GM19035 (cell line): ENCODE measurements at regions not wholly inside any gene's neighbourhood (a gene's known extent, or its start where the extent isn't known, plus 50 kb on each side); places are given as distances from the start of the nearest gene placed in this dataset.

Experiments used
- ATAC-seq: cut with Tn5 transposase; IDR thresholded peaks from one replicate; pipeline ENCODE4 v1.9.1; 2021; ENCODE audit not compliant: unreplicated experiment

DNA sequence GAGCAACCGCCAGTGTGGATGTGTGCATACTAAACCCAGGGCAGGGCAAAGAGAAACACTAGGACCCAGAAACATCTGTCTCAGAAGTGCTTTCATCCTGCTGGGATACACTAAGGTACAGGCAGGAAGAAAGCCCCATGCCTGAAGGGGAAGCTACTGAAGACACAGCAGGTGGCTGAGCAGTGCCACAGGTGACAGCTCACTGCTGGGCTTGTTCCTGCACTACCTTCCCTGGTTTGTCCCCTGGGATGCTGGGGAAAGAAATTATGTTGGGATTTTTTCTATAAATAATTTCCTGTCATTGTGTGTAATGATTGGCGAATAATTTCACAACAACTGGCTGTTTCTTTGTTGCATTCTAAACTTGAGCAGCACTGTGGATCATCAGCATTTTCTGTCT lies 245.3 kb upstream of the RAB4A start:
- ATAC-seq, result no peak

- ATAC-seq, result no peak
Observed at GRCh38 chr1:229027158-229027557, 243.8 kb upstream of the RAB4A start.

DNA sequence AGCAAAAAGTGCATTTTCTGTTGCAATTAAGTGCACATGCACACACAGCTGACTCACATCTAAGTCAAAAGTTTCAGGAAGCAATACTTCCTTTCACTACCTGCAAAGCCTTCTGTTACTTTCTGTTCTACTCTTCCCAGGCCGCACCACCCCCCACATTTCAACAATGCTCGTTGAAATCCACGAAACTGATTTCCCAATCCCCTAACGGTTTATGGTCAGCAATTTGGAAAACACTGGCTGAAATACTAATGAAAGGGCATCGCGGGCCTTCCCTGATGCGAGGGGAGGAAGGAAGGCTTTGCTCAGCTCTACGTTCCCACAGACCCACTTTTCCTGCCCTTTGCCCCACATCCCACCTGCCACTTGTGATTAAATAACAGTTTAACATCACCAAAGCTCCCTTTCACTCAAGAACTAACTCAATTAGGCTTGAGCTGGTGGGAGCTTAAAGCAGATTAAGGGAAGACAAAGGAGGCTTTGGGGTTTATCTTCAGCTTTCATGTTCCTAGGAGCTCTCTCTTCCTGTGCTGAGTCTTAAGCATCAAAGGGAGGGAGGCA lies 243.2 kb upstream of the RAB4A start:
- no peak for ATAC-seq

GRCh38 chr1:229028544-229028943 lies 242.4 kb upstream of the RAB4A start:
- no peak for ATAC-seq

DNA sequence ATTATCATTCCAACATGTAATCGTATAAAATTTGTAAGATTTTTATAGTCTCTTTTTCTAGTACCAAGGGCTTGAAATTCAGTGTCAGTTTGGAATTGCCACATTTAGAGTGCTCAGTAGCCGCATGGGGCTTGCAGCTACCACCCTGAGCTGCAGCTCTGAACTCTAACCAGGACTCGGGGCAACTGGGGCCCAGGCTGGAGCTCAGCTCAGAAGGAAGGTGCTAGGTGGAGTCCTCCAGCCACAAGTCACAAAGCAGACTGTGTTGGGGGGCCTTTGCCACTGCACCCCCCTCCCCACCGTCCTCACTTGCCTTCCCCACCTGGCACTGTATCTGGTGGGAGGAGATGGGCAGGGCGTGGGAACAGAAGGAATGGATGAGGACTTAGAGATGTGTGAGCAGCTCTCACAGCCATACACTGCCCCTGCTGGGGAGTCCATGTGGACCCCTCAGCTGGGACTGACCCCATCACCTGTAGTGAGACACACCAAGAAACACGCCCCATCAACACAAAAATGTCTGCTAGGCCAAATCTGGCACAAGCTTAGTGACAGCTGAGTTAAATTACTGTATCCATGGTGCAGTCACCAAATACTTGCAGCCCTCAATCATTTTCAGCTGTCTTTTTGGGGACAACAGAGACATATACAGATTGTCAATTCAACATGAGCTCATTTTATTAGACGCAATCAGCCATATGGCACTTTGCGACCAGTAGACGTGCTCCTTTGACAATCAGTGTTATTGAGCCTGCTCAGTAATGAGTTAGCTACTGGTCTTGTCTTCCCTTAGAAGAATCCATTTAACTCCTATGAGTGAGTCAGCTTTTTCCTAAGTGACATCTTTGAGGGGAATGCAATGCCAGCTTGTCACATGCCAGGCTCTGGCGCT lies 241.7 kb upstream of the RAB4A start:
- no peak for ATAC-seq

- no peak for ATAC-seq
Observed at GRCh38 chr1:229029879-229030235, 241.1 kb upstream of the RAB4A start.

DNA sequence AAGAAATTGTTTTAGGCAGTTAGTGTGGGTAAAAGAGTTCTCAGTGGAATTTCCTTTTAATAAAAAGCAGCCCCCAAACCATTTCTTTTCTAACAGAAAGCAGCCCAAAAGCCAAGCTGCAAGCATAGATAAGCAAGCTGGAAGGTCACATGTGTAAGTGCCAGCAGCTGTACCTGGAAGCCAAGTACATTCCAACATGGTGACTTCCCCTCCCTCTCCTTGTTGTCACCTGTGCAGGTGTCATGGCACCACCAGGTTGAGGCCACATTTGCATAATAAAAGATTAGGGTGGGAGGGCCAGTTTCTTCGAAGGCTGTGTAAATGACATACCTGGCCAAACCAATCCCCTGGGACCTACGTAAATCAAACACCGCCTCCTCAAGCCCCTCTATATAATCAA lies 240.3 kb upstream of the RAB4A start:
- ATAC-seq, result no peak

- no peak for ATAC-seq
Observed at GRCh38 chr1:229031061-229031460, 239.8 kb upstream of the RAB4A start.

DNA sequence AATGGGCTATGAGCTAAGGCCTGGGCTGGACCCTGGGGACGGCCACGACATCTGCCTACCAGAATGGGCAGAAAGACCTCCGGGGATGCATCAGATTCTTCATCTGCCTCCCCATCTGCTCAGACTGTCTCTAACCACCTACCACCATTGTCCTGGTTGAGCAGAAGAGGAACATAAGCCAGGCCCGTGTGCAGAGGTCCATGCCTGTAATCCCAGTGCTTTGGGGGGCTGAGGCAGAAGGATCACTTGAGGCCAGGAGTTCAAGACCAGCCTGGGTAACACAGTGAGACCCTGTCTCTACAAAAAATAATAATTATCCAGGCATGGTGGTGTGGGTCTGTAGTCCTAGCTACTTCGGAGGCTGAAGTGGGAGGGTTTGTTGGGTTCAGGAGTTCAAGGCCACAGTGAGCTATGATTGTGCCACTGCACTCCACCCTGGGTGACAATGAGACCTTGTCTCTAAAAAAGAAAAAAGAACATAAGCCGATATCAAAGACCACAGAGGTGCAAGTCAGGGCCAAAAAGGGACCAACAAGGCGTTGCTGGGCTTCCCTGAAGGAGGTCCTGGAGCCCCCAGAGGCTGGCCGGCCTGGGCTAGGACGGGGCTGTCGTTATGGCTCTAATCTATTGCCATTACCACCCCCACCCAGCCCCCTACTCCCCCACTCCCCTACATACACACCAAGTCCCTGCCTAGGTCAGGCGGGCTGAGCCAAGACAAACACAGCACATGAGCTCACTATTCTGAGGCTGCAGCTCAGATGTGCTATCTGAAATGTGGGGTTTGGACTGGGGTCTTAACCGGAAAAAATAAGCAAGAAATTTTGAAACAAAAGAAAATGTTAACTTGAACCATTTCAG lies 239.2 kb upstream of the RAB4A start:
- ATAC-seq, result no peak

DNA sequence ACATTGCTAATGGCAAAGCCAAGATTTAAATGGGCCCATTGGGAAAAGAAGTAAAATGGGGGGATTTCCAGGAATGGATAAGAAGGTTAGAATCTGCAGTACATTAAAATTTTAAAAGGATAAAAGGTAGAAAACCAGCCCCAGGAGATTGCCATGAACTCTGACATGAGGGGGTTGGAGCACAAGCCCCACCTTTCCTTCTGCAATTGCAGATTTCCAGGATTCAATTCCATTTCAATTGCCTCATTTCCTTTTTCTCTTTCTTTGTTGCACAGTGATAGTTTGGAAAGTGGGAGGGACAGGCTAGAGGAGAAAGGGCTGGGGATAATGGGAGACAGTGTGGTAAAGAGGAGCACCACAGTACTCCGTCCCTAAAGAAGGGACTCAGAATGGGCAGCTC lies 238.5 kb upstream of the RAB4A start:
- no peak for ATAC-seq

DNA sequence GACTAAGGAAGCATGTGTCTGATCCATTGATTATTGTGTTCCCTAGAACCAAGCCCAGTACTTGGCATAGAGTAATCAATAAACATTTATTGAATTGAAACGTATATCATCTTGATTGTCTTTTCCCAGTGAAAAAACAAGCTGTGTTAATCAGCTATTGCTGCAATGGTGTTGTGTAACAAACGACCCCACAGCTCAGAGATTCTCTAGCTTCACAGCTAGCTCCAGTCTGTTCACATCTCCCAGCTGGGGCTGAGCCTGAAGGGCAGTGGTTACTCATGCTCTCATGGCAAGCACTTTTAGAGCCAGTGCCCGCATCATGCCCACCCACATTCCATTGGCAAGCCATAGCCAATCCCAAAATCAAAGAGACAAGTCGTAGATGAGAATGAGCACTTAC lies 237.4 kb upstream of the RAB4A start:
- no peak for ATAC-seq

DNA sequence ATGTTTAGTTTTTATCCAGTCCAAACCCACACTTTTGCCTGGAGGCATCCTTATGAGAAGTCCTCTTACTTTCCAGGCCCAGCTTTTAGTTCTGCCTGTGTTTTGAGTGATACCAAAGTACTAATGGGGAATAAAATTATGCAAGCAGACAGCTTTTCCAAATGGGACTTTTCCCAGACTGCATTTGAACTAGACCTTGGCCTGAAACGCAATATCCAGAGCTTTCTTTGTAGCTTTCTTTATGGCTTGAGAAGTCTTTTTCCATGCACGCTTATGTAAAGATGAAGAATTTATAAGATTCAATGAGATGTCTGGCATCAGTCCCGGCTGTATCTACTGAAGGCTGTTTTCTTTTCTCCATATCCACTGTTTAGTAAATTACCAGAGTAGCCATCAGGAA lies 236.6 kb upstream of the RAB4A start:
- ATAC-seq, result no peak

DNA sequence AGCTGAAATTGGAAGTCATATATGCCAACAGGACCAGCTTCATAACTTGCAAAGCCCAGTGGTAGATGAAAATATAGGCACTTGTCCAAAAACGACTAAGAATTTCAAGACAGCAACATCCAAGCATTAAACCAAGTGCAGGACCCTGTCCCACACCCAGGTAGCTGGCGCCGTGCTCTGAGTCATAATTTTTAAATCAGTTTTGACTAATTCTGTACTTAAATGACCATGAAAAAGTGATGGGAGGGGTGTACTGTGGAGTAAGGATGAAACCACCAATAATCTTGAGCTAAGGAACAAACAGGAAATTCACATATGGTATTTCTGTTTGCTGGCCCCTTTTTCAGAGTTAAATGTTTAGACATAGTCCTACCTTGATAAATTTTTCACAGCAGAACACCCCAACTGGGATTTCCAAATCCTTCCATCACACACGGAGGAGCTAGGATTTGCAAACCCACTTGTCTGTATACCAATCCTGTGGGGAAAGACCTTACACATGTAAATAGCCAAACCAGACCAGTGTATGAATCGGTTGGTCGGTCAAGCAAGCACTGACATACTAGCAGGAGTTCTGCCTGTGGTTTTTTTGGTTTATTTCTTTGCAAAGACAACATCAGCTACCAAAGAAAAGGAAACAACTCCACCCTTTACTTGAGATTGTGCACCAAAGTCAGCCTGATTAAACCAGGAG lies 235.7 kb upstream of the RAB4A start:
- ATAC-seq, result peak; percentile 83

DNA sequence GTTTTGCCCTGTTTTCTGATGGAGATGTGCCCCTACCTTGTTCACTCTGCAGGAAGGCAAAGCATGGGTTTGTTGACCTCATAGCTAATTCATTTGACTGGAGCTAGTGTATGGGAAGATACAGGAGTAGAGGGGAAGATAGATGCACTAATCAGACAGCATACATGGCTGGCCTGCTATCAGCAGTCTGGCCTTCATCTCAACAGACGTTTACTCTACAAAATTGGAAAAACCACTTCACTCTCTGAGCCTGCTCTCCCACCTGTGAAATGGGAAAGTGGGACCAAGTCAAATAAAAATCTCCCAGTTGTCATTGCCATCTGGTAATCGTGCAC lies 235.2 kb upstream of the RAB4A start:
- peak; percentile 26 for ATAC-seq

DNA sequence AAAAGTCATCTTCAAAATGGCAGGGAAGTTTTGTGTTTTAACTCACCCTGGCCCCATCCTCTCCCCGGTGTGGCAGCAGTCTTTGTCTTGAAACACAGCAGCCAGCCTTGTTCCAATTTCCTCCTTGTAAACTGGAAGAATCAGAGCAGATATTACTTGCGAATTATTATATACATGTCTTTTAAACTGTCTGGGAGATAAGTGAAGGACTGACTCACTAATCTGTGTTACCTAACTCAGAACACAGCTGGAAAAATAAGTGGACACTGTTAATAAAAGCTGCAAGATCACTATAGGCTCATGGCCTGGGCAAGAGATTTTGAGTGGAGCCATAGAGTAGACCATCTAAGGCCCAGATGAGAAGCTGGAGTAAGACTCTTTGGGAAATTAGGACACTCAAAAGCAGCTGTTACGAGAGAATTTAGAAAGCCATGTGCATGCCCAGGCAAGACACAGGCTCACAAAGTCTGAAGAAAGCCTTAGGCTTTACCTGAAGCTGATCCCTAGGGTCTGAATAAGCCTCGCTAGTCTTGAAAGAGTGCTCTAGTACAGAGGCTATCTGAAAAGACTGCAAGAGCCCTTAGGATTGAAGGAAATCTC lies 233.0 kb upstream of the RAB4A start:
- ATAC-seq, result no peak

DNA sequence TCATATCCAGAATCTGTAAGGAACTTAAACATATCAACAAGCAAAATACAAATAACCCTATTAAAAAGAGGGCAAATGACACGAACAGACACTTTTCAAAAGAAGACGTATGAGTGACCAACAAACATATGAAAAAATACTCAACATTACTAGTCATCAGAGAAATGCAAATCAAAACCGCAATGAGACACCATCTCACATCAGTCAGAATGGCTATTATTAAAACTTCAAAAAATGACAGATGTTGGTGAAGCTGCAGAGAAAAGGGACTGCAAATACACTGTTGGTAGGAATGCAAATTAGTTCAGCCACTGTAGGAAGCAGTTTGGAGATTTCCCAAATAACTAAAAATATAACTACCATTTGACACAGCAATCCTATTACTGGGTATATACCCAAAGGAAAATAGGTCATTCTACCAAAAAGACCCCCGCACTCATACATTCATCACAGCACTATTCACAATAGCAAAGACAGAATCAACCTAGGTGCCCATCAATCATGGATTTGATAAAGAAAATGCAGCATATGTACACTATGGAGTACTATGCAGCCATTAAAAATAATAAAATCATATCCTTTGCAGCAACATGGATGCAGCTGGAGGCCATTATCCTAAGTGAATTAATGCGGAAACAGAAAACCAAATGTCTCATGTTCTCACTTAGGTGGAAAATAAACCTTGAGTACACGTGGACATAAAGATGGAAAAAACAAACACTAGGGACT lies 230.1 kb upstream of the RAB4A start:
- ATAC-seq, result no peak

DNA sequence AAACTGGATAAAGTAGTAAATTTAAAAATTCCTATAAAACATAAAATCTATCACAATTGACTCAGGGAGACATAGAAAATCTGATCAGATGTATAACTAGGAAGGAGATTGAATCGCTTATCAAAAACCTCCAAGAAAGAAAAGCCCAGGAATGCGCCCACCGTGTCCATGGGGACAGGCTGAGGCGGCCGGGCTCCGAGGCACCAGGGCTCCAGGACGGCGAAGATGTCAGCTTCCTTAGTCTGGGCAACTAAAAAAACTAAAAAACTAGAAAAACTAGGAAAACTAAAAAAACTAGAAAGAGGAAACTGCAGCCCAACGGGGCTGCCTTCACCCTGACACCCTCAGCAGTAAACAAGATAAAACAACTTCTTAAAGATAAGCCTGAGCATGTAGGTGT lies 229.0 kb upstream of the RAB4A start:
- no peak for ATAC-seq

DNA sequence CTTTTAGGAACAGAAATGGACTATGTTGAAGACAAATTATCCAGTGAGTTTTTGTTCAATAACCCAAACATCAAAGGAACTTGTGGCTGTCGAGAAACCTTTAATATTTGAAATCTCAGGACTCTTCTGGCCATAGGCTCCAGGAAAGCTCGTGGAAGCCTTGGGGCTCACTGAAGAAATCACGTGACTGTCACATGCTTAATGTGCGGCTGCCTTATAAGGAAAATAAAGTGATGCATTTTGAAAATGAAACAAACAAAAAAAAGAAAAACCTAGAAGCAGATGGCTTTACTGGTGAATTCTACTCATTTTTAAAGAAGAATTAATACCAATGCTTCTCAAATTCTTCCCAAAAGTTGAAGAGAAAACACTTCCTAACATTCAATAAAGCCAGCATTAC lies 228.4 kb upstream of the RAB4A start:
- ATAC-seq, result no peak

- no peak for ATAC-seq
Observed at GRCh38 chr1:229043115-229043514, 227.8 kb upstream of the RAB4A start.

DNA sequence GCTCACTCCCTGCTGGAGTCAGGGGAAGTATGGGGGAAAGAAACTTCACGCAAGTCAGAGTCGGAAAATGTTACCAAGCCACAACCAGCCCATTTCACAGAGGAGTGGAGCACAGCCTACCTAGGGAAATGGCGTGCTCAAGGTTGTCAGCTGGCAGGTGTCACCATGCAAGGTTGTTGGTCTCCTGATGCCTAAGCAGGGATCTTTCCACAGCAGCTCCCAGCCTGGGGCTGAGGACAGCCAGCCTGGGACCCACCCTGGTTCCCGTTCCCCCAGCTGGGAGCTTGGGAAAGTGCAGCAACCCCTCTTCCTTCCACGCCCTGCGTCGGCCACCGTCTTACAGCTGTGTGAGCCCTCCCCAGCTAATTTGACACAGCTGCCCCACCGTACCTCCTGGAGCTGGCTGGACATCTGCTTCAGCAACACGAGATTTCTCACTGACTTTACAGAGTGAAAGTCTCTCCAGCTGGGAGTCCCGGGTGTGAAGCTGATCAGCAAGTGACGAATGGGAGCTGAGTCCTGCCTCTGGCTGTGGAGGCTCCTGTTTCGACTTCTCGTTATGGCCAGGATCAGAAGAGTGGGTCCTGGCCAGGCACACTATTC lies 224.6 kb upstream of the RAB4A start:
- ATAC-seq, result no peak
